K562 (cell line): ENCODE measurements at regions not wholly inside any gene's neighbourhood (a gene's known extent, or its start where the extent isn't known, plus 50 kb on each side); places are given as distances from the start of the nearest gene placed in this dataset.

Experiments used
- ATAC-seq: fragments of 200-7000 bp; cut with Tn5 transposase; 3 replicates; pipeline ENCODE4 v1.9.1; 2020; ENCODE audit warnings: moderate library complexity
- BruUV-seq: library from RNA; stranded (reverse); fragments of 400-500 nt; replicated peaks from 2 replicates; lab custom pipeline; 2021; lab: Mats Ljungman, UMichigan
- CTCF ChIA-PET: fragments of 300-600 bp; formaldehyde crosslinking; extraction: SDS; loops from one replicate; lab custom pipeline; 2021; ENCODE audit warnings: low intra/inter-chr PET ratio; lab: Yijun Ruan, JAX
- POLR2A ChIA-PET: fragments of 300-600, 350-650 bp; sonication (Branson Sonifier 250); formaldehyde crosslinking; extraction: SDS; loops from one replicate; lab custom pipeline; 2021; ENCODE audit warnings: antibody characterized with exemption, inconsistent platforms; lab: Yijun Ruan, JAX
- DNase-seq, 4 experiments: peaks; one replicate each; pipeline versions ENCODE4 v3.0.0 to v3.0.0-alpha.2; 2011 to 2018; ENCODE audit warnings: low spot score in 3 of 4, mixed read lengths in 3 of 4; ENCODE audit errors: extremely low read depth in 1 of 4
- FAIRE-seq: peaks from 2 replicates; lab custom pipeline; 2011; peaks lifted over from hg19 to GRCh38; lab: Jason Lieb, UNC
- H2AFZ ChIP-seq: 2 replicates; pipeline ENCODE4 v1.6.0; 2011; ENCODE audit warnings: low read depth, low read length, control low read depth, inconsistent platforms
- H3K27ac ChIP-seq: fragments of 200-600 bp; 3 replicates; pipeline ENCODE4 v1.8.0; 2011; ENCODE audit warnings: low read depth, mild to moderate bottlenecking, control low read depth, inconsistent platforms, low read length, moderate library complexity, mixed read lengths; ENCODE audit errors: extremely low read depth
- H3K27me3 ChIP-seq, 2 experiments: fragments of 300-600 bp in 1 of 2; 2 replicates in 1 of 2; 3 replicates in 1 of 2; pipeline versions ENCODE4 v1.6.0 to v1.8.0; 2011; ENCODE audit warnings: inconsistent platforms in 2 of 2, low read length in 2 of 2, mild to moderate bottlenecking in 1 of 2, mixed read lengths in 1 of 2, moderate library complexity in 1 of 2; ENCODE audit not compliant: control insufficient read depth in 2 of 2, insufficient read depth in 2 of 2
- H3K36me3 ChIP-seq: fragments of 300-600 bp; 3 replicates; pipeline ENCODE4 v1.8.0; 2011; ENCODE audit warnings: mild to moderate bottlenecking, low read length, inconsistent platforms; ENCODE audit not compliant: control insufficient read depth, insufficient read depth
- H3K4me1 ChIP-seq, 2 experiments: fragments of 200-600 bp in 1 of 2; replicated peaks in 1 of 2; 2 replicates in 1 of 2; 3 replicates in 1 of 2; pipeline versions ENCODE4 v1.5.1 to v1.8.0; 2011; ENCODE audit warnings: inconsistent platforms in 2 of 2, low read length in 2 of 2, mild to moderate bottlenecking in 1 of 2, mixed read lengths in 1 of 2, moderate library complexity in 1 of 2; ENCODE audit not compliant: control insufficient read depth in 2 of 2, insufficient read depth in 2 of 2
- H3K4me2 ChIP-seq: 2 replicates; pipeline ENCODE4 v1.6.1; 2011; ENCODE audit warnings: low read length, control low read depth, inconsistent platforms, mixed read lengths; ENCODE audit not compliant: insufficient read depth
- H3K4me3 ChIP-seq: fragments of 200-600 bp; sonication (generic), shearing (Covaris generic); 2 replicates; pipeline ENCODE4 v1.5.1; 2016; ENCODE audit warnings: control low read depth, inconsistent platforms
- H3K79me2 ChIP-seq: fragments of 200-600 bp; 3 replicates; pipeline ENCODE4 v1.8.0; 2011; ENCODE audit warnings: low read length, inconsistent platforms; ENCODE audit not compliant: control insufficient read depth, insufficient read depth
- H3K9ac ChIP-seq, 2 experiments: 2 replicates each; pipeline versions ENCODE4 v1.6.0 to v1.6.1; 2011; ENCODE audit warnings: low read depth in 2 of 2, low read length in 2 of 2, control low read depth in 1 of 2, inconsistent platforms in 1 of 2, mild to moderate bottlenecking in 1 of 2, mixed read lengths in 1 of 2; ENCODE audit not compliant: insufficient read depth in 1 of 2
- H3K9me1 ChIP-seq: one replicate; pipeline ENCODE4 v1.6.0; 2011; ENCODE audit warnings: inconsistent platforms, mild to moderate bottlenecking, low read length, moderate library complexity; ENCODE audit not compliant: control insufficient read depth, insufficient read depth
- H3K9me3 ChIP-seq: replicated peaks from 2 replicates; pipeline ENCODE4 v1.5.1; 2011; ENCODE audit warnings: low read depth, low read length, inconsistent platforms; ENCODE audit not compliant: control insufficient read depth, insufficient read depth
- H4K20me1 ChIP-seq: replicated peaks from 2 replicates; pipeline ENCODE4 v1.6.1; 2011; ENCODE audit warnings: low read length, inconsistent platforms, mixed read lengths; ENCODE audit not compliant: control insufficient read depth, insufficient read depth
- ELF2 ChIP-seq: fragments of 250-450 bp; sonication (Bioruptor Pico); IDR thresholded peaks from 2 replicates; pipeline ENCODE4 v1.5.0; 2021; ENCODE audit warnings: mild to moderate bottlenecking
- PTTG1 ChIP-seq: fragments of 450-650 bp; IDR thresholded peaks from 2 replicates; pipeline ENCODE4 v1.6.1; 2016; ENCODE audit warnings: low read depth, mild to moderate bottlenecking, missing genetic modification characterization, missing compliant biosample characterization
- RFX1 ChIP-seq: fragments of 450-650 bp; IDR thresholded peaks from 2 replicates; pipeline ENCODE4 v1.6.1; 2016; ENCODE audit warnings: mild to moderate bottlenecking, moderate library complexity
- TAL1 ChIP-seq: fragments of 450-650 bp; IDR thresholded peaks from 2 replicates; pipeline ENCODE4 v1.6.1; 2016; ENCODE audit warnings: mild to moderate bottlenecking
- TCF3 ChIP-seq: sonication (generic); formaldehyde crosslinking; IDR thresholded peaks from 2 replicates; pipeline ENCODE4 v1.4.0; 2020; ENCODE audit warnings: mild to moderate bottlenecking, missing genetic modification reagents
- ZNF311 ChIP-seq: fragments of 250-450 bp; sonication (Bioruptor Pico); IDR thresholded peaks from 2 replicates; pipeline ENCODE4 v1.4.0; 2020; ENCODE audit warnings: mild to moderate bottlenecking, moderate library complexity
- ZNF384 ChIP-seq: IDR thresholded peaks from 2 replicates; pipeline ENCODE4 v1.6.1; 2012; ENCODE audit warnings: low read depth, low read length, improper control_type of control experiment
- WGBS: fragments of 100-300 bp; shearing (Covaris generic); methylation state at CpG from one replicate; pipeline ENCODE4 v1.1.6; 2016; ENCODE audit warnings: low coverage, mixed read lengths; ENCODE audit not compliant: insufficient coverage; ENCODE audit errors: missing lambda C conversion rate; 5-methylcytosine and 5-hydroxymethylcytosine counted together
- in situ Hi-C: fragments of 300-500 bp; cut with MboI; formaldehyde crosslinking; loops from 4 replicates; pipeline ENCODE4 v1.15.0; 2018; ENCODE audit warnings: inconsistent platforms, mixed read lengths
- intact Hi-C: fragments of 100-400 bp; cut with micrococcal nuclease; formaldehyde crosslinking; loops from 2 replicates; pipeline ENCODE4 v1.14.2; 2022

DNA sequence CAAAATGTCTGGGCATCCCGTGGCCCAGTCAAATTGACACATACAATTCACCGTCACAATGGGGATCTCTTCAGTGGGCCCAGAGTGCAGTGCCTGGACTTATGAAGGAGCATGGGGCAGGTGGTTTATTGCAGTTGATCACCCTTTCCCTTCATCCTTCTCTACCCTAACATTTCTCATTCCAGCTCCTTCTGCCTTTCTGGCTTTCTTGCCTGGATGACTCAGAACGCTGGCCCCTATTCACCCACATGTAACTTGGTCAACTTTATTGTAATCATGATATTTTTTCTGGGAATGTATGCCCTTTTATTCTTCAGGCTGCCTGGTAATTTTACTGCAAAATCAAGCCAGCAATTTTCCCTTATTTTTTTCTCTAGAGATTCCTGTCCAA lies 179.9 kb upstream of the DTNBP1 start:
- no peak overlapping the region for H3K9ac ChIP-seq
- no peaks in the 10 kb centered on the region for H3K9me1 ChIP-seq
- ATAC-seq (no peak), DNase-seq (no peak), FAIRE-seq (no peak)
- H3K27ac ChIP-seq, result no peak overlapping the region
- POLR2A ChIA-PET, result interaction anchor here (0.6 to 1.0 kb wide), 2 partner anchors 10 to 146 kb away, joined by 3 to 4 read pairs; no protein-coding TSS in a partner anchor
- H3K36me3 ChIP-seq, result no peaks in the 10 kb centered on the region
- intact Hi-C loops, result no loop called here
- BruUV-seq, result no TSS peak
- TF ChIP-seq TCF3 (CRISPR knock-in tag) (no peak), ZNF311 (no peak), ELF2 (CRISPR knock-in tag) (no peak), TAL1 (no peak), PTTG1 (tag) (0 out of 2 replicates have a peak, but pooled peaks have one; percentile 2)
- H3K9me3 ChIP-seq, result no peaks in the 10 kb centered on the region
- no peaks in the 10 kb centered on the region for H3K79me2 ChIP-seq
- H2AFZ ChIP-seq, result no peak overlapping the region
- CTCF ChIA-PET, result no interaction called here
- H3K27me3 ChIP-seq, result no peaks in the 10 kb centered on the region
- no peak overlapping the region for H3K4me3 ChIP-seq
- no peak overlapping the region for H3K4me2 ChIP-seq
- WGBS, result 34% methylated on average over 3 of the region's 3 CpGs
- no peaks in the 10 kb centered on the region for H4K20me1 ChIP-seq
- H3K4me1 ChIP-seq, result peaks cover 0 to 7% of the 10 kb centered on the region in 2 experiments; a peak in 2 of 5 replicates
- in situ Hi-C loops, result no loop called here

DNA sequence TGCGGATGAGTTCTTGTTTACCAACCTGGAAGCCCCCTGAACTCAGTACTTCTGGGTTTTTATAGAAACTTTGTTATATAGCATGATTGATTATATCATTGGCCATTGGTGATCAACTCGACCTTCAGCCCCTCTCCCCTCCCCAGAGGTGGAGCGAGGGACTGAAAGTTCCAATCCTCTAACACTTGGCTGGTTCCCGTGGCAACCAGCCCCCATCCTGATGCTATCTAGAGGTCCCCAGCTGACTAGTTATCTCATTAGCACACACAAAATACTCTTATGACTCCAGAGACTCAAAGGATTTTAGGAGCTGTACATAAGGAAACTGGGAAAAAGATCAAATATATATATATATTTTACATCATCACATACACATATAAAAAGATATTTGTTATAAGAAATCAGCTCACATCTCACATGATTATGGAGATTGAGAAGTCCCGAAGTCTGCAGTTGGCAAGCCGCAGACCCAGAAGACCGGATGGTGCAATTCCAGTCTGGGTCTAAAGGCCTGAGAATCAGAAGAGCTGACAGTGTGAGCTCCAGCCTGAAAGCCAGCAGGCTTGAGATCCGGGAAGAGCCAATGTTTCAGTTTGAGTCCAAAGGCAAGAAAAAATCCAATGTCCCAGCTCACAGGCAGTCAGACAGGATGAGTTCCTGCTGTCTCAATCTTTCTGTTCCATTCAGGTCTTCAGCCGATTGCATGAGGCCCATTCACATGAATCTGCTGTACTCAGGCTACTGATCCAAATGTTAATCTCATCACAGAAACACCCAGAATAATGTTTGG lies 179.3 kb upstream of the DTNBP1 start:
- DNase-seq (no peak), ATAC-seq (no peak), FAIRE-seq (no peak)
- Histone ChIP-seq H3K79me2 (no peaks in the 10 kb centered on the region), H3K27ac (no peak overlapping the region), H2AFZ (0 out of 2 replicates have a peak overlapping the region, but pooled peaks have one; percentile 36), H3K4me1 (peaks cover 0 to 7% of the 10 kb centered on the region in 2 experiments; a peak in 2 of 5 replicates), H4K20me1 (no peaks in the 10 kb centered on the region), H3K27me3 (no peaks in the 10 kb centered on the region), H3K4me2 (no peak overlapping the region), H3K36me3 (no peaks in the 10 kb centered on the region), H3K9me3 (no peaks in the 10 kb centered on the region), H3K9me1 (no peaks in the 10 kb centered on the region), H3K9ac (no peak overlapping the region), H3K4me3 (no peak overlapping the region)
- intact Hi-C loops (no loop called here), in situ Hi-C loops (no loop called here)
- BruUV-seq, result no TSS peak
- 0 out of 2 replicates have a peak, but pooled peaks have one; percentile 7 for TF ChIP-seq PTTG1 (tag)
- no peak for TF ChIP-seq ZNF384
- TF ChIP-seq RFX1, result peak; percentile 71
- WGBS, result 50% methylated on average over 9 of the region's 9 CpGs
- CTCF ChIA-PET, result interaction anchor here (0.6 kb wide), 1 partner anchor 665 kb away, joined by 3 read pairs; no protein-coding TSS in a partner anchor
- POLR2A ChIA-PET, result interaction anchor here (0.6 kb wide), 1 partner anchor 358 kb away, joined by 3 read pairs; no protein-coding TSS in a partner anchor
